GM18858 (cell line): ENCODE measurements at regions not wholly inside any gene's neighbourhood (a gene's known extent, or its start where the extent isn't known, plus 50 kb on each side); places are given as distances from the start of the nearest gene placed in this dataset.

Experiments
- ATAC-seq: cut with Tn5 transposase; IDR thresholded peaks from one replicate; pipeline ENCODE4 v1.9.1; 2021; ENCODE audit not compliant: unreplicated experiment

DNA sequence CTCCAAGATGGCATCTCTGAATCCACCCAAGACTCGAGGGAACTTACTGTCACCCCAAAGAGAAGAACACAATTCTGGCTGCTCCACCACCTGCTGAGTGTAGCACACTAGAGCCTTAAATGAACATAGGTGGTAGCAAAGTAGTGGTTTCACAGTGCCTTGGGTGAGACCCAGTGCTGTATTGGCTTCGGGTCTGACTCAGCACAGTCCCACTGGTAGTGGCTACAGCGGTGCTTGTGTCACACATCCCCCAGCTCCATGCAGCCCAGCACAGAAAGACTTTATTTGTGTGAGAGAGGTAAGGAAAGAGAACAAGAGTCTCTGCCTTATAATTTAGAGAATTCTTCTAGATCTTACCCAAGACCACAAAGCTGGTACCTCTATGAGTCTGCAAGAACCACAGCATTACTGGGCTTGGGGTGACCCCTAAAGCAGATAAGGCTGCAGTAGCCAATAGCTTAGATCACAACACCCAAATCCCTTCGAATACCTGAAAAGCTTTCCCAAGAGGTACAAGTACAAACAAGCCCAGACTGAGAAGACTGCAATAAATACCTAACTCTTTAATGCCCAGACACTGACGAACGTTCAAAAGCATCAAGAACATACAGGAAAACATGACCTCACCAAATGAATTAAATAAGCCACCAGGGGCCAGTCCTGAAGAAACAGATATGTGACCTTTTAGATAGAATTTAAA is 83.3 kb upstream of the SLC38A4 start:
- no peak for ATAC-seq

DNA sequence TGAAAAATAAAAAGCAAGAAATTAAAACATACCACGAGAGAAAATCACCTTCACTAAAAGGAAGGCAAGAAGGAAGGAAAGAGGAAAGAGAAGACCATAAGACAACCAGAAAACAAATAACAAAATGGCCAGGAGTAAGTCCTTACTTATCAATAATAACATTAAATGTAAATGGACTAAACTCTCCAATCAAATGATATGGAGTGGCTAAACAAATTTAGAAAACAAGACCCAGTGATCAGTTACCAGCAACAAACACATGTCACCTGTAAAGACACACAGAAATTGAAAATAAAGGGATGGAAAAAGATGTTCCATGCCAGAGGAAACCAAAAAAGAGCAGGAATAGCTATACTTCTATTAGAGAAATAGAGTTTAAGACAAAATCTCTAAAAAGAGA is 85.0 kb upstream of the SLC38A4 start:
- no peak for ATAC-seq

- ATAC-seq, result no peak
These were observed 88.5 kb upstream of the SLC38A4 start for GRCh38 chr12:46914336-46914735.

GRCh38 chr12:46915082-46915481 is 89.3 kb upstream of the SLC38A4 start:
- no peak for ATAC-seq

DNA sequence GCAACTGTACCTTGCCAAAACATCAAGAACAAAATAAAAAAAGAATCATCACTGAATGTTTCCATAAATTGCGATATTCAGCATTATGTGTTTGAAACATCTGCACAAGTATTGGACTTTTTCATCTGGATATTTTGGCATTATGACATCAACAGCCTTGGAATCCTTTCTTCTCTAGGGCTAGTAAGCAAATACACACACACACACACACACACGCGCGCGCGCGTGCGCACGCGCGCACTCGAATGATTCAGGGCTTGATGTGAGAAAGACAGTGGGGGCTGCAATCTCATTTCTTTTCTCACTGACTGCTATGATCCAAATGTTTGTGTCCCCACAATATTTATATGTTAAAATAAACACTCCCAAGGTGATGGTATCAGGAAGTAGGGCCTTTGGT is 90.0 kb upstream of the SLC38A4 start:
- ATAC-seq, result no peak

DNA sequence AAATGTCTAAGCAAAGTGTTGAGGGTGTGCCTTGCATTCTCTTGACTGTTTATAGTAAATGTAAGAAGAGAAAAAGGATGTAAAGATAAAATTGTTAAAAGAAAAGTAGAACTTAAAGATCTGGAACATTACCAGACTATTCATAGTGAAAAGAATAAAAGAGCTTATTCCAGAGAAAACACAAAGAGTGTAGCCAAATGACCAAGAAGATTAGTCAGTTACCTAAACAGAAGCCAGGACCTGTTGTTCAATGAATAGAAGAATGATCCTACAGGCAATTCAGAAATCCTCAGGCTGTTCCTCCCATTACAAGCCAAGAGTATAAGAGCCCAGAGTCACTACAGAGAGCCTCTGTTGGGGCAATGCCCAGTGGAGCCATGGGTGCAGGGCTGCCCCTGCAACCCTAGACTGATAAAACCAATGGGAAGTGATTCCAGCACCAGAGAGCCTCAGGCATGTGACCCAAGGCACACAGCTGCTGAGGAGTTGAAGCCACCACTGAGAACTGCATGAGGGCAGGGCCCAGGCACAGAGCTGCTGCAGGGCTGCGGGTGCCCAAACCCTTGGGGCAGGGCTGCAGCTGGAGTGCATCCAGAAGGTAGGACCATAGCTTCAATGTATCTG is 91.1 kb upstream of the SLC38A4 start:
- no peak for ATAC-seq

GRCh38 chr12:46917821-46918220 is 92.0 kb upstream of the SLC38A4 start:
- no peak for ATAC-seq

- no peak for ATAC-seq
These were observed 92.8 kb upstream of the SLC38A4 start for GRCh38 chr12:46918631-46919030.

GRCh38 chr12:46919666-46920400 is 94.0 kb upstream of the SLC38A4 start:
- no peak for ATAC-seq

GRCh38 chr12:46920499-46920898 is 94.7 kb upstream of the SLC38A4 start:
- peak; percentile 60 for ATAC-seq

- ATAC-seq, result no peak
These were observed 95.4 kb upstream of the SLC38A4 start for GRCh38 chr12:46921048-46921763.

- no peak for ATAC-seq
These were observed 96.0 kb upstream of the SLC38A4 start for GRCh38 chr12:46921764-46922133.

DNA sequence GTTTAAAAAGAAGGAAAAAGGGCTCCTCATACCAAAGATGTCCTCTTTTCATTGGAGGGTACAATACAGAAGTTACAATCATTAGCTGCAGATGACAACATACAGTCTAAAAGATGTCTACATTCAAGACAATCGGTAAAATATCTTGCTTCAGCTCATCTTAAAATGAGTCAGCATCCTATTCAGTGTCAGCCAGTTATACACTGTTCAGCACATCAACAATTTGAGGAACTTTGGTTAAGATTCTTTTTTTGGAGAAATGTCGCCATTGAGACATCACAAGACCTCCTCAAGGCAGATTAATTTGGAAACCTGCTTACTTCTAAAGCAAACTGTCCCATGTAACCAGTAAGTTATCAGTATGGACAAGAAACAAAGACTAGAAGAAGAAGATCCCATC is 100.7 kb upstream of the SLC38A4 start:
- ATAC-seq, result no peak

GRCh38 chr12:46930101-46930500 is 104.3 kb upstream of the SLC38A4 start:
- no peak for ATAC-seq

DNA sequence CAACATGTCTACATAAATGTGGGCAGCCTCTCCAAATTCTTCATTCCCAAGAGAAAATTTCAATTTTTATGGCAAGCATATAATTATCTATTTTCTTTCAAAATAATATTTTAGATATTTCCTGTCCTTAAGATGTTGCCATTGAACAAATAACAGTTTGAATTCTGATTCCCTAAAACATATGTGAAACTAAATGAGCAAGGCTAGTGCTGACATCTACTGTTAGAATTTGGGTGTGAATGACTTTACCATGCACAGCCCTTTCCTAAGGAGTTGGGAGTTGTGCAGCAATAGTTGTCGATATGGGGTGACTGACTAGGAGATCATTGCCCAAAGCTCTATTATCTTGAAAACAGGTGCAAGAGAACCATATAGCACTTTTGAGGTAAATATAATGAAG is 108.2 kb upstream of the SLC38A4 start:
- no peak for ATAC-seq

DNA sequence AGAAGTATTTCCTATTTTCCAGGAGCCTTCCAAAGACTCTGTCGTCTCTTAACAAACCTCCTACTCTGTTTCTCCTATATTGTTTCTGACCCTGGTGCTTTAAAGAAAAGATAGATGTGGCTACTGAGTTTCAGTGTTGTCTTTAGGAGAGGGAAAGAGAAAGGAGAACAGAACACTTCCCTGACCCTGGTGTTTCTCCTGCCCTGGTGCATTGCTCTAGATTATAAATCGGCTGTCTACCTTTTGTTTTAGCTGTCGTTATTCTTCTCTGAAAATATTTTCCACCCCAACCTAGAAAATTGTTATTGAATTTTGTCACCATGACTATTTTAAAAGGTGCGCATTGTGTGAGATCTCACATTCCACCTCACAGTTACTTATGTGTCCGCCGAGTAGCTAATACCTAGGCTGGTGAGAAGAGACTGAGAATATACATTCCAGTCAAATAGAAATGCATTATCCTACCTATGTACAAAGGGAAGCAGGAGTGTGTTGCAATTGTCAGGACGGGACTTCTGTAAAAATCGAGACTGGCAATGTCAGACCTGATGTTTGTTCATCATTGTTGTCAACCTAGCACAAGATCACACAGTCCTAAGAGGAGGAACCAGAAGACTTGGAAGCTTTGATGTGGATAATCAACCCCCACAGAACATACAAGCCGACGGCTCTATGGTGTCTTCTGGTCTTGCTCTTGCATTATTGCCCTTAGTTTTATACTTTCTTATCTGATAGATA is 108.7 kb upstream of the SLC38A4 start:
- ATAC-seq, result no peak

GRCh38 chr12:46935271-46935847 is 109.6 kb upstream of the SLC38A4 start:
- no peak for ATAC-seq

DNA sequence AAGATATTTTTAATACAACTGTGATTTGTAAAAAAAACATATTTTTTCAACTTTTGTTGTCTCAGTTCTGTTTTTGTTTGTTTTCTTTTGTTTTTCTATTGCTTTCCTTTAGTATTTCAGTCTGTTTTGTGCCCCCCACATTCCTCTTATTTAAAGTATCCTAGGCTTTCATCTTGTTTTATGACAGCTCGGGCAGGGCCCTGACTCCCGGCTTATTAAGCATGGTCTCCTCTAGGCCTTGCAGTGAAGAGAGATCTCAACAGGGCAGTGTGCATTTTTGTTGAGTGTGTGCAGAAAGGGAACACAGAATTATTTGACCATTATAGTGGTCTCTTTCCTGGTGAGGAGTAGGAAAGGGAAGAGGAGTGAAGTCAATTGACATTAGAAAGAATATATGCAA is 110.2 kb upstream of the SLC38A4 start:
- no peak for ATAC-seq

GRCh38 chr12:46938071-46938678 is 112.4 kb upstream of the SLC38A4 start:
- no peak for ATAC-seq

DNA sequence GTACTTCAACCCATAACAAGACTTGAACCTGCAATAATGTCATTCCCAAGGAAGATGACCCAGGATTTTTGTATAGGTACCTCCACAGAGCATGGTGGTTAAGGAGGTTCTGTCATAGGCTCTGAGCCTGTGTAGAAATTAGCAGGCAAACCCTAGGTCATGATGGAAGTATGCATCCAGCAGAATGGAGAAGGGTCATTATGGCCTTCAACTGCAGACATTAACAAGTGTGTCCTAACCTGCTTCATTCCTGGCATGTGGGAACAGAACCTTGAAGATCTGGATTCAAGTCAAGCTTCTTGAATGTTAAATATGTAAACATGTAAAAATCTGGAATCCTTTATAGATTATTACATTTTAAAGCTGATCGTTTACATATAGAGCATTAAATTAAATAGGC is 116.2 kb upstream of the SLC38A4 start:
- ATAC-seq, result no peak
